ENCODE measurements at regions not wholly inside any gene's neighbourhood (a gene's known extent, or its start where the extent isn't known, plus 50 kb on each side); places are given as distances from the start of the nearest gene placed in this dataset.

- H3K4me2 ChIP-seq (ENCODE audit: insufficient read depth, low read length): no peak overlapping the region
- no peaks in the 10 kb centered on the region for H3K4me1 ChIP-seq (replicated peaks in 1 of 2; ENCODE audit: control insufficient read depth in 2 of 2, insufficient read depth in 2 of 2, low read length in 2 of 2)
- H3K4me3 ChIP-seq: no peak overlapping the region
- 0% methylated on average over 6 of the region's 6 CpGs for WGBS (ENCODE audit: insufficient coverage, low coverage, missing lambda C conversion rate)
- intact Hi-C loops (cut with micrococcal nuclease): no loop called here
- no peaks in the 10 kb centered on the region for H3K9me1 ChIP-seq (ENCODE audit: control insufficient read depth, insufficient read depth, low read length)
- no peaks in the 10 kb centered on the region for H3K36me3 ChIP-seq (ENCODE audit: control insufficient read depth, insufficient read depth, low read length)
- no TSS peak for BruUV-seq (replicated peaks)
- TF ChIP-seq ZMIZ1 (IDR thresholded peaks at IDR 0.05; ENCODE audit: low read depth in 2 of 2, low read length in 2 of 2) (no peak), RERE (CRISPR knock-in tag; IDR thresholded peaks at IDR 0.05; ENCODE audit: borderline replicate concordance) (no peak), LEF1 (IDR thresholded peaks at IDR 0.05) (no peak), ZNF764 (CRISPR knock-in tag; IDR thresholded peaks at IDR 0.05; ENCODE audit: low read depth) (no peak)
- no peaks in the 10 kb centered on the region for H3K79me2 ChIP-seq (ENCODE audit: control insufficient read depth, insufficient read depth, low read length)
- H3K27me3 ChIP-seq (ENCODE audit: control insufficient read depth in 2 of 2, insufficient read depth in 2 of 2, low read length in 2 of 2): no peaks in the 10 kb centered on the region
- no peaks in the 10 kb centered on the region for H3K9me3 ChIP-seq (replicated peaks; ENCODE audit: control insufficient read depth, insufficient read depth, low read depth, low read length)
- POLR2A ChIA-PET: interaction anchor here (1.1 kb wide), 1 partner anchor 9 kb away, joined by 3 read pairs; no protein-coding TSS in a partner anchor
- in situ Hi-C loops (cut with MboI): no loop called here
- ATAC-seq (no peak), FAIRE-seq (no peak), DNase-seq (ENCODE audit: extremely low read depth in 1 of 4, low spot score in 3 of 4) (no peak)
- no peaks in the 10 kb centered on the region; the same call in 1 of the 2 replicates for H4K20me1 ChIP-seq (replicated peaks; ENCODE audit: control insufficient read depth, insufficient read depth, low read length)
- no peak overlapping the region for H3K9ac ChIP-seq (ENCODE audit: insufficient read depth in 1 of 2, low read depth in 2 of 2, low read length in 2 of 2)
- H2AFZ ChIP-seq (ENCODE audit: low read depth, low read length): no peak overlapping the region
- CTCF ChIA-PET (ENCODE audit: low intra/inter-chr PET ratio): no interaction called here
- H3K27ac ChIP-seq (ENCODE audit: extremely low read depth, low read depth, low read length): no peak overlapping the region
Measured at GRCh38 chr15:93200081-93200836, 111.2 kb upstream of the RGMA start.

Data from K562 (cell line).